MCF 10A (cell line): ENCODE measurements at regions not wholly inside any gene's neighbourhood (a gene's known extent, or its start where the extent isn't known, plus 50 kb on each side); places are given as distances from the start of the nearest gene placed in this dataset.

ENCODE experiments used
- BruUV-seq: library from RNA; stranded (reverse); fragments of 400-500 nt; replicated peaks from 2 replicates; lab custom pipeline; 2021; lab: Mats Ljungman, UMichigan
- CTCF ChIA-PET: fragments of 300-600 bp; sonication (Branson Sonifier 250); formaldehyde crosslinking; extraction: SDS; loops from one replicate; lab custom pipeline; 2021; ENCODE audit warnings: antibody characterized with exemption, inconsistent platforms; lab: Yijun Ruan, JAX
- POLR2A ChIA-PET: fragments of 300-600, 350-650 bp; sonication (Branson Sonifier 250); formaldehyde crosslinking; extraction: SDS; loops from one replicate; lab custom pipeline; 2020; ENCODE audit warnings: antibody characterized with exemption, inconsistent platforms; lab: Yijun Ruan, JAX
- DNase-seq: peaks from one replicate; pipeline ENCODE4 v3.0.0-alpha.2; 2018; ENCODE audit not compliant: unreplicated experiment
- H3K27ac Mint-ChIP-seq: one replicate; pipeline ENCODE4 v1.8.0; 2022; ENCODE audit warnings: mild to moderate bottlenecking, low read depth, mixed read lengths; ENCODE audit not compliant: unreplicated experiment
- H3K27me3 Mint-ChIP-seq: one replicate; pipeline ENCODE4 v1.8.0; 2022; ENCODE audit warnings: mixed read lengths; ENCODE audit not compliant: insufficient read depth, unreplicated experiment
- H3K36me3 Mint-ChIP-seq: one replicate; pipeline ENCODE4 v1.8.0; 2022; ENCODE audit warnings: mild to moderate bottlenecking, moderate library complexity, mixed read lengths; ENCODE audit not compliant: insufficient read depth, unreplicated experiment
- H3K4me1 Mint-ChIP-seq: one replicate; pipeline ENCODE4 v1.8.0; 2022; ENCODE audit warnings: mixed read lengths; ENCODE audit not compliant: insufficient read depth, unreplicated experiment
- H3K4me3 Mint-ChIP-seq: one replicate; pipeline ENCODE4 v1.8.0; 2022; ENCODE audit warnings: mild to moderate bottlenecking, moderate library complexity, mixed read lengths; ENCODE audit not compliant: unreplicated experiment
- H3K9me3 Mint-ChIP-seq: one replicate; pipeline ENCODE4 v1.8.0; 2022; ENCODE audit warnings: mixed read lengths; ENCODE audit not compliant: unreplicated experiment
- intact Hi-C: fragments of 100-400 bp; cut with micrococcal nuclease; formaldehyde crosslinking; loops from 2 replicates; pipeline ENCODE4 v1.14.1; 2022
- TF ChIP-seq, protein P1 (sequence below): fragments of 200-600 bp; IDR thresholded peaks from one replicate; pipeline ENCODE4 v1.8.0; 2022; ENCODE audit warnings: antibody characterized with exemption, mild to moderate bottlenecking; ENCODE audit not compliant: unreplicated experiment

- Mint-ChIP-seq H3K27me3 (peaks cover 33% of the 10 kb centered on the region), H3K27ac (no peak overlapping the region), H3K4me3 (no peak overlapping the region), H3K9me3 (no peaks in the 10 kb centered on the region), H3K4me1 (no peaks in the 10 kb centered on the region), H3K36me3 (no peaks in the 10 kb centered on the region)
- CTCF ChIA-PET, result no interaction called here
- DNase-seq, result no peak
- intact Hi-C loops, result no loop called here
- BruUV-seq, result no TSS peak
- TF ChIP-seq, protein P1, sequence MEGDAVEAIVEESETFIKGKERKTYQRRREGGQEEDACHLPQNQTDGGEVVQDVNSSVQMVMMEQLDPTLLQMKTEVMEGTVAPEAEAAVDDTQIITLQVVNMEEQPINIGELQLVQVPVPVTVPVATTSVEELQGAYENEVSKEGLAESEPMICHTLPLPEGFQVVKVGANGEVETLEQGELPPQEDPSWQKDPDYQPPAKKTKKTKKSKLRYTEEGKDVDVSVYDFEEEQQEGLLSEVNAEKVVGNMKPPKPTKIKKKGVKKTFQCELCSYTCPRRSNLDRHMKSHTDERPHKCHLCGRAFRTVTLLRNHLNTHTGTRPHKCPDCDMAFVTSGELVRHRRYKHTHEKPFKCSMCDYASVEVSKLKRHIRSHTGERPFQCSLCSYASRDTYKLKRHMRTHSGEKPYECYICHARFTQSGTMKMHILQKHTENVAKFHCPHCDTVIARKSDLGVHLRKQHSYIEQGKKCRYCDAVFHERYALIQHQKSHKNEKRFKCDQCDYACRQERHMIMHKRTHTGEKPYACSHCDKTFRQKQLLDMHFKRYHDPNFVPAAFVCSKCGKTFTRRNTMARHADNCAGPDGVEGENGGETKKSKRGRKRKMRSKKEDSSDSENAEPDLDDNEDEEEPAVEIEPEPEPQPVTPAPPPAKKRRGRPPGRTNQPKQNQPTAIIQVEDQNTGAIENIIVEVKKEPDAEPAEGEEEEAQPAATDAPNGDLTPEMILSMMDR, result no peak
- POLR2A ChIA-PET, result no interaction called here
Observed at GRCh38 chrX:23494741-23495140, 160.1 kb downstream of the PTCHD1 start.

- POLR2A ChIA-PET, result interaction anchor here (0.9 kb wide), 1 partner anchor 8 kb away, joined by 4 read pairs; no protein-coding TSS in a partner anchor
- Mint-ChIP-seq H3K36me3 (no peaks in the 10 kb centered on the region), H3K9me3 (no peaks in the 10 kb centered on the region), H3K27me3 (peaks cover 28% of the 10 kb centered on the region), H3K27ac (no peak overlapping the region), H3K4me3 (no peak overlapping the region), H3K4me1 (no peaks in the 10 kb centered on the region)
- TF ChIP-seq, protein P1, result no peak
- intact Hi-C loops, result no loop called here
- DNase-seq, result no peak
- CTCF ChIA-PET, result interaction anchor here (0.7 kb wide), 1 partner anchor 55 kb away, joined by 4 read pairs; no protein-coding TSS in a partner anchor
- BruUV-seq, result no TSS peak
Observed at GRCh38 chrX:23497919-23498318, 163.3 kb downstream of the PTCHD1 start.

DNA sequence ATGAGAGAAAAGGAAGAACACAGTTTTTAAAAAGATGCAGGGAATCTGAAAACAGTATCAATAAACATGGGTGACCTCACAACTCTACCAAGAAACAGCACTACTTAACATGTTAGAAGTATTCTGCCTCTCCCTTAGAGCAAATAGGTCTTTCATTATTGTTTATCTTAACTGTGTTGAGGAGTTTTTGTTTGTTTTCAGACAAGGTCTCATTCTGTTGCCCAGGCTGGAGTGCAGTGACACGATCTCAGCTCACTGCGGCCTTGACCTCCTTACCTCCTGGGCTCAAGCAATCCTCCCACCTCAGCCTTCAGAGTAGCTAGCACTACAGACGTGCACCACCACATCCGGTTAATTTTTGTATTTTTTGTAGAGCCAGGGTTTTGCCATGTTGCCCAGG lies 165.3 kb upstream of the PRDX4 start:
- intact Hi-C loops, result no loop called here

DNA sequence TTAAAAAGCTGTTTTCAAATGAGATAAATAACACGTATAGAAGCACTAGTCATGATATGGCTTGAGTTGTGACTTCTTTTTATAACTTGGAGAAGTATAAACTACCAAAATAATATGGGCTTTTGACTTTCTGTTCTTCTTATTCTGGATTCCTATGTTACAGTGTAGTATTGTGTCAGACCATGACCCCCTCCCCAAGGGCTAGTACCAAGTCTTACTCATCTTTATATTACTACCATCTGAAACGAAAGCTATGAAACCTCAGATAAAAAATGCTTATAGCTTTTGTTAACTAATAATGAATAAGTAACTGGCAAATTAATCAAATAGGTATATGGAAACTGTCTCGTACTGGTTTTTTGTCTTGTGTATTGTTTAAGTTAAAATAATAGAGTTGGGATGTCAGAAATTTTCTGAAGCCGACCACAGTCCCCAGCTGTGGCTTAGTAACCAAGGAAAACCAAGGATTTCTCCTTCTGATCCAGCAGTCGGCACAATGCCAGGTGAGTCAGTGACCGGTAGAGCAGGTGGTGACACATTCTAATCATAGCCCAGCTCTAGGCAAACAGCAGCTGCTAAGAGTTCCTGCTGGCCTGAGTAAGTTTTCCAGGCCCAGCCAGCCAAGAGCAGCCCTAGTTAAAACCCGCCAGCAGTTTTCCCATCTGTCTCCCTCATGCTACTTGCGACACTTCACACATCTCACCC lies 163.3 kb upstream of the PRDX4 start:
- ChIA-PET CTCF (interaction anchor here (0.6 to 1.0 kb wide), 2 partner anchors 113 to 186 kb away, joined by 3 read pairs; no protein-coding TSS in a partner anchor), POLR2A (interaction anchor here (1.0 kb wide), 1 partner anchor 11 kb away, joined by 3 read pairs; no protein-coding TSS in a partner anchor)
- H3K4me3 Mint-ChIP-seq, result peak overlapping the region; percentile 33
- H3K4me1 Mint-ChIP-seq, result peaks cover 25% of the 10 kb centered on the region
- BruUV-seq, result no TSS peak
- peak; percentile 92 for DNase-seq
- H3K36me3 Mint-ChIP-seq, result no peaks in the 10 kb centered on the region
- peak overlapping the region; percentile 50 for H3K27ac Mint-ChIP-seq
- TF ChIP-seq, protein P1, result no peak
- intact Hi-C loops, result no loop called here
- peaks cover 39% of the 10 kb centered on the region for H3K27me3 Mint-ChIP-seq
- no peaks in the 10 kb centered on the region for H3K9me3 Mint-ChIP-seq

More for the DNA sequence above, 165.3 kb upstream of the PRDX4 start:
- BruUV-seq, result no TSS peak
- no peak overlapping the region for H3K4me3 Mint-ChIP-seq
- ChIA-PET POLR2A (no interaction called here), CTCF (no interaction called here)
- H3K27me3 Mint-ChIP-seq, result peaks cover 31% of the 10 kb centered on the region
- TF ChIP-seq, protein P1, result no peak
- no peak overlapping the region for H3K27ac Mint-ChIP-seq
- H3K4me1 Mint-ChIP-seq, result peaks cover 25% of the 10 kb centered on the region
- no peaks in the 10 kb centered on the region for H3K36me3 Mint-ChIP-seq
- no peaks in the 10 kb centered on the region for H3K9me3 Mint-ChIP-seq
- DNase-seq, result no peak
